ENCODE measurements at regions not wholly inside any gene's neighbourhood (a gene's known extent, or its start where the extent isn't known, plus 50 kb on each side); places are given as distances from the start of the nearest gene placed in this dataset.

- TF ChIP-seq CTCF (IDR thresholded peaks at IDR 0.05) (no peak), POLR2A (IDR thresholded peaks at IDR 0.05) (no peak)
Observed at GRCh38 chr16:76071690-76072089, 205.5 kb upstream of the CNTNAP4 start.
